GM12892 (cell line): ENCODE measurements at regions not wholly inside any gene's neighbourhood (a gene's known extent, or its start where the extent isn't known, plus 50 kb on each side); places are given as distances from the start of the nearest gene placed in this dataset.

Source experiments
- DNase-seq: peaks from one replicate; pipeline ENCODE4 v3.0.0; 2011; ENCODE audit not compliant: insufficient read length
- FAIRE-seq: peaks from 2 replicates; lab custom pipeline; 2011; peaks lifted over from hg19 to GRCh38; lab: Jason Lieb, UNC
- POLR2A ChIP-seq: IDR thresholded peaks from 2 replicates; pipeline ENCODE4 v1.6.1; 2011; ENCODE audit warnings: low read depth, low read length, control low read depth
- POLR2AphosphoS5 ChIP-seq: IDR thresholded peaks from 2 replicates; pipeline ENCODE4 v1.6.1; 2011; ENCODE audit warnings: low read depth, low read length, control low read depth
- TAF1 ChIP-seq: IDR thresholded peaks from 2 replicates; pipeline ENCODE4 v1.6.1; 2011; ENCODE audit warnings: low read depth, mild to moderate bottlenecking, control low read depth, low read length, borderline replicate concordance

DNA sequence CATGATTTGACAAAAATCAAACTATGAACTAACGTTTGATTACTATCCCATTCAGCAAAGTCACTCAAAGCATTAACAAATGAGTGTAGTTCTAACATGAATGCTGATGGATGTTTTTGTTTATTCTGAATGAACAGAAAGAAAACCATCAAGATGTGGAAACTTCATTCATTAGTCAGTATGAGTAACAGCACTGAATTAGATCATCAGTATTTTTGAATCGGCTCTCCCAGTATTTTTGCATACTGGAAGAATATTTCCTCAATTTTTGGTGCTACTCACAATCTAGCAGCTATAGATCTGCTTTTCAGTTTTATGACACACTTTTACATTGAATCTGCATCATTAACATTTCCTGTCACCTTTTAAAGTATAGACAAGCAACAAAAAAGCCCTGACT, 63.8 kb upstream of the CD83 start:
- FAIRE-seq: no peak
- TF ChIP-seq TAF1: no peak
- no peak for TF ChIP-seq POLR2A
- TF ChIP-seq POLR2AphosphoS5: no peak
- DNase-seq: no peak

DNA sequence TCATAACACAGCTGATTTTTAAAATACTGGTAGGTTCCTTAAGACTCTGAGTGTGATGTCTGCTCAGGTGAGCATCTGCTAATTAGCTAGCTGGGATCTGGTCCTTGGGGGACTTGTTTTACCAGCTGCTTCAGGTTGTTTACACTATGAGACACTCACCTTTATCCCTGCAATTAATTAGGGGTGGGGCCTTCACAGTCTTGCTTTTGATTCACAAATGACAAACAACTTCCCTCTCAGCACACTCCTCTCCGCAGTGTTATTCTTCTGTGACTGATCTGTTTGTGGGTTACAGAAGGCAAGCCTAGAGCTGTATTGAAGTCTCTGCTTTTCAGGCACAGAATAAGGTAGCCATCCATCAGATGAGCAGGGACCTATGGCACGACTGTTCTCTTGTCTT, 62.0 kb upstream of the CD83 start:
- TF ChIP-seq TAF1 (no peak), POLR2AphosphoS5 (no peak), POLR2A (no peak)
- no peak for FAIRE-seq
- no peak for DNase-seq

DNA sequence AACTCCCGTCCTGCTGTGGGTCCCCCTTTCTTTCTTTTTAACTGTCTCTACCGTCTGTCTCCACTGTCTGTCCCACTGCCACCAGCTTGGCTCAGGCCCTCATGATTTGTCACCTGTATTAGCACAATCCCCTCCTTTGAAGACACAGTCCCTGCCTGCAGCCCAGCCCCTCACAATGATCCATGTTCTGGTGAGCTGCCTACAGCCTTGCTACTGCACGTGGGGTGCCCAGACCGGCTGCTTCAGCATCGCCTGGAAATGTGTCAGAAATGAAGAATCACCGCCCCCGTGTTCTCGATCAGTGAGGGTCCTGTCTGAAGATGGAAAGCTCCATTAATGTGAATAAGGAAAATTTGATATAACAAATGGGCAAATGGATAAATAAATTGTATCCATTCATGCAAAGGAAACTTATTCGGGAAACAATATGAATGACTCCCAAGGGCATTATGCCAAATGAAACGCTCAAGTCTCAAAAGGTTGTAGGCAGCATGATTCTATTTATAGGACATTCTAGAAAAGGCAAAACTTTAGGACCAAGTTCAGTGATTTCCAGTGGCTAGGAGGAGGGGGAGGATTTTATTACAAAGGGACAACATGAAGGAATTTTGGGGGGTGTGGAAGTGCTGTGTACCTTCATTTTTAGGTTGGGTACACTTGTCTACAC, 59.4 kb upstream of the CD83 start:
- FAIRE-seq: no peak
- TF ChIP-seq POLR2A: no peak
- no peak for TF ChIP-seq TAF1
- TF ChIP-seq POLR2AphosphoS5: no peak
- no peak for DNase-seq

DNA sequence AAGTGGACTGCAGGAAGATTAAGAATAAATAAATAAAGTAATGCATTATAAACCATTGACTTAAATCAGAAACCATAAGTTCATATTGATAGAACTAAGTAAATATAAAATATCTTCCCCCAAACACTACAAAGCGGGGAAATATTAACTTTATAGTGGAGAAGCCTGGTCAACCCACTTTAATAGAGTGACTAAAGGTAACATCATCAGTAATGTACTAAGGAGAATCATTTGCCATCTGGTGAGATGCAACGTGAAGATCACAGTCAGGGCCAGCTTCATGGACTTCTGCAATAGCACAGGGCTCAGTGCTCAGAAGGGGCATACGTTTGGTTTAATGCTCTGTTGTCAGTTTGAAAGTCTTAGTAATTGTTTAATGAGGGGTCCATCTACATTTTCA, 58.8 kb upstream of the CD83 start:
- TF ChIP-seq TAF1 (no peak), POLR2AphosphoS5 (no peak), POLR2A (no peak)
- DNase-seq: no peak
- no peak for FAIRE-seq

DNA sequence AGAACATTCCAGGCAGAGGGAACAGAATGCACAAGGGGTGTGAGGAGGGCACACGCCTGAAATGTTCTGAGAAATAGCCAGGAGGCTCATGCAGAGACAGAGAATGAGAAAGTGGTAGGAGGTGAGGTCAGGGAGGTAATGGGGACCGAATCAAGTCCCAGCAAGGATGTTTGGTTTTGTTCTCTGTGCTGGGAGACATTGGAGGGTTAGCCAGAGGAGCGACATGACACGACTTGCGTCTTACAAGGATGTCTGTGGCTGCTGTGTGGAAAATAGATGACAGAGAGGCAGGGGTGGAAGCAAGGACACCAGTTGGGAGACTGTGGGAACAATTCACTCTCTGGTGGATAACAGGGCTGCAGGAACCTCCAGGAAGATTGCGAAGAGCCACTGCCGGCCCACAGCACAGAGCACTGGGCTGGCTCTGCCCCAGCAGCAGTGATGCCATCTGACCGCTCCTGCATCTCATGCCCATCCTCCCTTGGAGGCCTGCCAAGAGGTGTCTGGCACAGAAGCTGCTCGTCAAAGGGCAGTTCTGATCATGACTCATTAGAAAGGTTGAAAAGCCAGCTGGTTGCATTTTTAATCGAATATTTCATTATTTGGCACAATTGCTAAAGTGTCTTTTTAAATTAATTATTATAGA, 57.7 kb upstream of the CD83 start:
- TF ChIP-seq POLR2A: no peak
- TF ChIP-seq TAF1: no peak
- no peak for TF ChIP-seq POLR2AphosphoS5
- FAIRE-seq (no peak), DNase-seq (no peak)

DNA sequence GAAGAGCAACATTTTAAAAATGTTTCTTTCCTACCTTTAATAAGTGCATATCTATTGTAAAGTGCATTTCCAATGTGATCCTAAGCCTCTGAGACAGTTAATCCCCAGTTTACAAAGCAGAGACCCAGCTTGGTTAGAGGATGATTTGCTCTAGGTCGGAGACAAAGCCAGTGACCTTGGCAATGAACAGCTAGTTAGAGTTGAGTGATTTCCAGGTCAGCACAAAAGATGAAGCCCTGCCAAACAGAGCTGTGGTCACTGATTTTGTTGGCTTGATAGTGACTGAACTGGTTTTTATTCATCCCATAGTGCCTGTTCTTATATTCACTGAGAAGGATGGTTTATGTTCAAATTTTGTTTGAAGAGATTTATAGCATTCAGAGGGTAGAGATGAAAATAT, 56.6 kb upstream of the CD83 start:
- TF ChIP-seq POLR2AphosphoS5: no peak
- no peak for TF ChIP-seq POLR2A
- no peak for TF ChIP-seq TAF1
- FAIRE-seq: no peak
- no peak for DNase-seq

DNA sequence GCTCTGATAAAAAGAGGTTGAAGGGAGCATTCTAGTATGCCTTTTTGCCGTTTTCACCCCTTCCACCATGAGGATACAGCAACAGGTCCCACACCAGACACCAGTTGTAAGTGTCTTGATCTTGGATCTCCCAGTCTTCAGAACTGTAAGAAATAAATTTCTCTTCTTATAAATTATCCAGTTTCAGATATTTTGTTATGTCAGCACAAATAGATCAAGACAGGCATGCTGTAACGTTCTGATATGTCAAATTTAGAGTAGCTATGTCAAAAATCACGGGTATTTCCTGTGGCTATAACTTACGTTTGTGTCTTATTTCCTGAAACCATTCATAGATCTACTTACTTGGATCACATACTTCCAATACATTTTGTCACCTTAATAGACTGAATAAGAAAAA, 55.9 kb upstream of the CD83 start:
- no peak for TF ChIP-seq POLR2AphosphoS5
- DNase-seq: no peak
- FAIRE-seq: no peak

DNA sequence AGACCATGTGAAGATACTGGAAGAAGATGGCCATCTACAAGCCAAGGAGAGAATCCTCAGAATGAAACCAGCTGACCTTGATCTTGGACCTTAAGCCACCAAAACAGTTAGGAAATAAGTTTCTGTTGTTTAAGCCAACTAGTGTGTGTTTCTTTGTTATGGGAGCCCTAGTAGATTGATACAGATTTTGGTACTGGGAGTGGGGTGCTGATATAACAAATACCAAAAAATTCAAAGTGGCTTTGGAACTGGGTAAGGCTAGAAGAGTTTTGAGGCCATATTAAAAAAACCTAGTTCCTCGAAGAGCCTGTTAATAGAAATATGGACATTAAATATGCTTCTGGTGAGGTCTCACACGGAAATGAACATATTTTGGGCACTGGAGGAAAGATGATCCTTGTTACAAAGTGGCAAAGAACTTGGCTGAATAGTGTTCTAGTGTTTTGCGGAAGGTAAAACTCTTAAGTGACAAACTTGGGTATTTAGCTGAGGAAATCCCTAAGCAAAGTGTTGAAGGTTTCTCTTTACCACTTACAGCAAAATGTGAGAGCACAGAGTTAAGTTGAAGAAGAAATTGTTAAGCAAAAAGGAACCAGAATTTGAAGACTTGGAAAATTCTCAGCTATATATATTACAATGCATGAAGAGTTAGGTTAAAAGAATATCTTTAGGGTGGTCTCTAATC, 55.1 kb upstream of the CD83 start:
- DNase-seq: no peak
- TF ChIP-seq TAF1: no peak
- TF ChIP-seq POLR2A: no peak
- no peak for TF ChIP-seq POLR2AphosphoS5
- no peak for FAIRE-seq

DNA sequence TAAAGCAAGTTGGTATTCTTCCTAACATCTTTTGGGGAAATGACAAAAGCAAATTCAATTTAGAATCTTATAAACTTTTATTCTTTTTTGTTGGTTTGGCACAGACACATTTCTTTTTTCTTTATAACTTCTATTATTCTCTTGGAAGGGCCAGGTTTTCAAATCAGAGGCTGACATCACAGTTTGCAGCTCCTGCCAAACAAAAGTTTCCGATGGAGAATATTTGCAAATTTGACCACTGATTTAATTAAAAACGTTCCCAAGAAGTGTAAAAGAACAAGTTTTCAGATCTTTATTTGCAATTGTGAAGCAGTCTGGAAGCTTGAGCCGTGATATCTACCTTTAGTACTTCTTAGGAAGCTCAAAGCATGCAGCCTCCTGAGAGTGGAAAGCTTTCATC, 53.8 kb upstream of the CD83 start:
- DNase-seq: no peak
- TF ChIP-seq TAF1: no peak
- no peak for TF ChIP-seq POLR2AphosphoS5
- no peak for TF ChIP-seq POLR2A
- FAIRE-seq: no peak

DNA sequence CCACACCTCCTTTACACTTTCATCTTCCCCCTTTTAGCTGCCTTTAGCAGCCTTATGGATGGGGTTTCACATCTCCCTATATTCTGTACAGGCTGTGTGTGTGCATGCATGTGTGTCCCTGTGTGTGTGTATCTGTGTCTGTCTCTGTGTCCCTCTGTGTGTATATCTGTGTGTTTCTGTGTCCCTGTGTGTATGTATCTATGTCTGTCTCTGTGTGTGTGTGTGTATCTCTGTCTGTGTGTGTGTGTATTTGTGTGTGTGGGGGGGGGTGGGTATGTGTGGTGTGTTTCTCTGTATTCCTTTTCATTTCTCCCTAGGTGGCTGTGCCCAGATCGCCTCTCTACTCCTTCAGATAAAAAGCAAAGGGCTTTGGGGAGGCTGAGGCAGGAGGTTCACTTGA, 52.2 kb upstream of the CD83 start:
- no peak for FAIRE-seq
- TF ChIP-seq POLR2A (no peak), TAF1 (no peak), POLR2AphosphoS5 (no peak)
- DNase-seq: no peak

DNA sequence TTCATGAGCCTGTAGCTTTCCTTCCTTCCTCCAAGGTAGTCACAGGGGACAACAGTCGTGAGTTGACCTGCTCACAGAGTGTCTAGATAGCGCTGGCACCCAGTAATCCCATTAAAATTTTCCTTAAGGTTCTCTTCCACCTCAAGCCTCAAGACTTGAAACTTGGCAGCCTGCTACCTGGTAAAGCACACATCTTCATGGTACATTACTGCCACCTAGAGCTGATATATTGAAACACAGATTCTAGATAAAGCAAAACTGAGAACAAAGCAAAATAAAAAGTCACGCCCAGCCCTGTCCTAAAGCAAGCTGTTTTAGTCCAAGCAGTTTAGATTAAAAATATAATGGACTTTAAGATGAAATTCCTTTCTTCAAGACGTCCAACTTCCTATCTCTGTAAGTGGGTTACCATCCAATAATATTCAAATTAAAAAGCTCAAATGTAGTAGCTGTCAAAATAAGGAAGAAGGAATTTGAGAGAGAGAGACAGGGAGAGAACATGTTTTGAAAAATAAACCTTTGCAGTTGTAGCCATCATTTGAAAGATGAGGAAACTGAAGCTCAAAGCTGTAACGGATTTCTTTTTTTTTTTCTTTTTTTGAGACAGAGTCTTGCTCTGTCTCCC, 50.7 kb upstream of the CD83 start:
- DNase-seq: peak; percentile 31
- TF ChIP-seq POLR2AphosphoS5 (no peak), POLR2A (no peak), TAF1 (no peak)
- peak; percentile 89 for FAIRE-seq

DNA sequence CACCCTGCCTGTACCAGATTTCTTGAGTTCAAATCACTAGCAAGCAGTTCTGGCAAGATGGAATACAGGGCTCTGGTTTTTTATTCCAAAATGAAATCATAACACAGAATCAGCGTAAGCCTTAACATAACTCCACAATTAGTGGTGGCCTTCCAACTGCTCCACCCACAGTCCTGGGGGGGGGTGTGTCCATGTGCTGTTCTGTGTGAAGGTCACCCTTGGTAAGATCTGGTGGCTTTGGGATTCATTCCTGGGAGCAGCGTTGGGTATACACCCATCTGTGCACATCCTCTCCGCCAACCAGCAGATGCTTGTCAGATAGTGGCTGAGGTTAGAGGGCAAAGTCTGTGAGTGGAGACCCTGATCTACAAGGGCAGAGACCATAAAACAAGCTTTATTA, 49.9 kb upstream of the CD83 start:
- FAIRE-seq (no peak), DNase-seq (no peak)
- TF ChIP-seq POLR2AphosphoS5 (no peak), TAF1 (no peak), POLR2A (no peak)
